Ascending aorta (tissue), 2 donors: ENCODE measurements at regions not wholly inside any gene's neighbourhood (a gene's known extent, or its start where the extent isn't known, plus 50 kb on each side); places are given as distances from the start of the nearest gene placed in this dataset.
"Not testable (repeated sequence)": the region's sequence is repeated elsewhere in the genome, so short reads cannot be mapped to it uniquely, and the experiment has no call there.

Experiments
- DNase-seq, 2 donors: peaks; one replicate each; pipeline ENCODE4 v3.0.0-alpha.2; 2019; ENCODE audit warnings: low spot score in 2 of 2
- H3K27ac ChIP-seq, 2 donors: fragments of 200-600 bp; sonication (generic); one replicate each; pipeline ENCODE4 v1.5.1; 2016 to 2017; ENCODE audit warnings: mild to moderate bottlenecking in 1 of 2
- H3K27me3 ChIP-seq: fragments of 200-600 bp; sonication (generic); one replicate; pipeline ENCODE4 v1.5.1; 2017
- H3K36me3 ChIP-seq, 2 donors: fragments of 200-600 bp; sonication (generic); one replicate each; pipeline ENCODE4 v1.5.1; 2016
- H3K4me1 ChIP-seq, 2 donors: fragments of 200-600 bp; sonication (generic); one replicate each; pipeline ENCODE4 v1.5.1; 2016 to 2017; ENCODE audit warnings: mild to moderate bottlenecking in 1 of 2
- H3K4me3 ChIP-seq, 2 donors: fragments of 200-600 bp; sonication (generic); one replicate each; pipeline ENCODE4 v1.5.1; 2016 to 2017; ENCODE audit warnings: mild to moderate bottlenecking in 1 of 2
- H3K9me3 ChIP-seq, 2 donors: fragments of 200-600 bp; sonication (generic); one replicate each; pipeline ENCODE4 v1.5.1; 2016
- CTCF ChIP-seq, 3 experiments: fragments of 200-600 bp in 2 of 3; fragments of 450-650 bp in 1 of 3; sonication (generic) in 2 of 3; IDR thresholded peaks; one replicate each; pipeline ENCODE4 v1.5.1; 2016 to 2019; ENCODE audit warnings: antibody characterized with exemption in 3 of 3, mild to moderate bottlenecking in 1 of 3, moderate library complexity in 1 of 3
- intact Hi-C: fragments of 100-400 bp; cut with DNase I; formaldehyde crosslinking; loops from one replicate; pipeline ENCODE4 v1.15.1; 2023

GRCh38 chr12:86950444-86950843 is 694.3 kb upstream of the MGAT4C start:
- Histone ChIP-seq H3K27me3 (no peaks in the 10 kb centered on the region), H3K27ac (no peak overlapping the region), H3K4me1 (no peaks in the 10 kb centered on the region), H3K4me3 (no peak overlapping the region), H3K36me3 (no peaks in the 10 kb centered on the region), H3K9me3 (no peaks in the 10 kb centered on the region)
- intact Hi-C loops: no loop called here
- no peak for TF ChIP-seq CTCF (IDR thresholded peaks at IDR 0.05)
- DNase-seq: no peak

- Histone ChIP-seq H3K36me3 (no peaks in the 10 kb centered on the region), H3K9me3 (no peaks in the 10 kb centered on the region), H3K4me3 (no peak overlapping the region), H3K27ac (no peak overlapping the region), H3K27me3 (no peaks in the 10 kb centered on the region), H3K4me1 (no peaks in the 10 kb centered on the region)
- DNase-seq: no peak
- no peak for TF ChIP-seq CTCF (IDR thresholded peaks at IDR 0.05)
- intact Hi-C loops: no loop called here
These were observed 693.9 kb upstream of the MGAT4C start for GRCh38 chr12:86950043-86950442.

DNA sequence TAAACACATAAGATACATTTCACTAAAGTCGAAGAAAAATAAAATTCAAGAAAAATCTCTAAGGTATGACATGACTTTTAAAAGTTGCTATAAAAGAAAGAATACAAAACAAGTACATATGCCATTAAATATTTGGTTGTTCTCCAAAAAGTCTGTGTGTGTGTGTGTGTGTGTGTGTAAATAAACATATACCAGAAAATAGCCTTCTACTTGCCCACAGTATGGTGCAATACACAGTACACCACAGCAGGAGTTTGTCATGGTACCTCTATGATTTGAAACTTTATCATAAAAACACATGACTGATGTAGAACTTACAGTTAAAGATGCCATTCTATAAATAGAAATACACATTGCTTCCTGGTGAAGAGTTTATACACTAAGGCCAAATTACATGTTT is 692.7 kb upstream of the MGAT4C start:
- H3K4me1 ChIP-seq: no peaks in the 10 kb centered on the region
- intact Hi-C loops: no loop called here
- H3K27me3 ChIP-seq: no peaks in the 10 kb centered on the region
- no peaks in the 10 kb centered on the region for H3K9me3 ChIP-seq
- H3K4me3 ChIP-seq: no peak overlapping the region
- no peak overlapping the region for H3K27ac ChIP-seq
- no peak for TF ChIP-seq CTCF (IDR thresholded peaks at IDR 0.05)
- no peaks in the 10 kb centered on the region for H3K36me3 ChIP-seq
- DNase-seq: no peak

DNA sequence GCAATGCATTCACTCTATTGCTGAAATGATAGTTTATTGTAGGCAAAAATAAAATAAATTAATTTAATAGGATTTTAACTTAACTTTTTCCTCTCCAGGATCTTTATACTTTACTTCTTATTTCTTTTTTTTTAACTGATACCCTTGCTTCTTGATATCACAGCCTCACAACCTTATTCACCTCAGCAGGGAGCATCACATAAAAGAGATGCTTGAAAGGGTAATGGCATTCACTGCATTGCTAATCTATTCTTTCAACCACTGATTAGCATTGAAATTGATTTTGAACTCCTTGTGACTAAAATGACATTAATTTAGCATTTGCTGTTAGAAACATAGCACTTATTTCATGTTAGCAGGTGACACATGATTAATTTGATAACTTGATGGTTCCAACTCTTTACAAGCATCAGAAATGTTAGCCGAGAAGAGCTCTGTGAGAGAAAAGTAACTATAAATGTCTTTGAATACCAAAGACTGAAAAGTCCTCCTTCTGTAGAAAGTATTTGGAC is 689.5 kb upstream of the MGAT4C start:
- H3K4me1 ChIP-seq: no peaks in the 10 kb centered on the region
- TF ChIP-seq CTCF (IDR thresholded peaks at IDR 0.05): no peak
- no peaks in the 10 kb centered on the region for H3K9me3 ChIP-seq
- no peaks in the 10 kb centered on the region for H3K27me3 ChIP-seq
- DNase-seq: no peak
- intact Hi-C loops: no loop called here
- no peaks in the 10 kb centered on the region for H3K36me3 ChIP-seq
- H3K4me3 ChIP-seq: no peak overlapping the region
- H3K27ac ChIP-seq: no peak overlapping the region

DNA sequence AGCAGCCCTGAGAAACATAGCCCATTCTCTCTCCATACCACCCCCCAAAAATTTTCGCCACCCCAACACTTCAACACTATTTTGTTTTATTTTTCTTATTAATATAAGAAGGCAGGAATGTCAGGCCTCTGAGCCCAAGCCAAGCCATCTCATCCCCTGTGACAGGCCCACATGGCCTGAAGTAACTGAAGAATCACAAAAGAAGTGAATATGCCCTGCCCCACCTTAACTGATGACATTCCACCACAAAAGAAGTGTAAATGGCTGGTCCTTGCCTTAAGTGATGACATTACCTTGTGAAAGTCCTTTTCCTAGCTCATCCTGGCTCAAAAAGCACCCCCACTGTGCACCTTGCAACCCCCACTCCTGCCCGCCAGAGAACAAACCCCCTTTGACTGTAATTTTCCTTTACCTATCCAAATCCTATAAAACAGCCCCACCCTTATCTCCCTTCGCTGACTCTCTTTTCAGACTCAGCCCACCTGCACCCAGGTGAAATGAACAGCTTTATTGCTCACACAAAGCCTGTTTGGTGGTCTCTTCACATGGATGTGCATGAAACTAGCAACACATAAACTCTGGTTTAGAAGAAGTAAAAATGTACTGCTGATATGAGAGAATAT is 688.1 kb upstream of the MGAT4C start:
- DNase-seq, H3K36me3 ChIP-seq, H3K27me3 ChIP-seq, H3K4me1 ChIP-seq, H3K4me3 ChIP-seq, H3K27ac ChIP-seq, intact Hi-C loops, H3K9me3 ChIP-seq: not testable (repeated sequence)

- Histone ChIP-seq H3K27ac (no peak overlapping the region), H3K36me3 (no peaks in the 10 kb centered on the region), H3K4me1 (no peaks in the 10 kb centered on the region), H3K27me3 (no peaks in the 10 kb centered on the region), H3K4me3 (no peak overlapping the region), H3K9me3 (no peaks in the 10 kb centered on the region)
- no peak for DNase-seq
- TF ChIP-seq CTCF (IDR thresholded peaks at IDR 0.05): no peak
- intact Hi-C loops: no loop called here
These were observed 675.5 kb upstream of the MGAT4C start for GRCh38 chr12:86931714-86932113.
